Esophagus muscularis mucosa (tissue), 4 donors: ENCODE measurements at regions not wholly inside any gene's neighbourhood (a gene's known extent, or its start where the extent isn't known, plus 50 kb on each side); places are given as distances from the start of the nearest gene placed in this dataset.

Experiments
- DNase-seq: peaks from one replicate; pipeline ENCODE4 v3.0.0-alpha.2; 2017; ENCODE audit errors: extremely low spot score
- H3K27ac ChIP-seq, 4 donors: fragments of 200-600 bp; sonication (generic); replicated peaks in 1 of 4; 1 replicate in 3 of 4; 2 replicates in 1 of 4; pipeline ENCODE4 v1.5.1; 2016 to 2019; ENCODE audit warnings: mild to moderate bottlenecking in 1 of 4
- H3K27me3 ChIP-seq, 4 donors: fragments of 200-600 bp; sonication (generic); one replicate each; pipeline versions ENCODE4 v1.5.1 to v1.6.0; 2016 to 2019
- H3K36me3 ChIP-seq, 4 donors: fragments of 200-600 bp; sonication (generic); one replicate each; pipeline ENCODE4 v1.5.1; 2016 to 2019
- H3K4me1 ChIP-seq, 4 donors: fragments of 200-600 bp; sonication (generic); one replicate each; pipeline ENCODE4 v1.5.1; 2016 to 2019
- H3K4me3 ChIP-seq, 4 donors: fragments of 200-600 bp; sonication (generic); 1 replicate in 2 of 4; 2 replicates in 2 of 4; pipeline ENCODE4 v1.5.1; 2016 to 2019; ENCODE audit warnings: mild to moderate bottlenecking in 4 of 4, moderate library complexity in 1 of 4
- H3K9me3 ChIP-seq, 4 donors: fragments of 200-600 bp; sonication (generic); 1 replicate in 3 of 4; 2 replicates in 1 of 4; pipeline ENCODE4 v1.5.1; 2016 to 2019
- CTCF ChIP-seq, 3 experiments: fragments of 200-600 bp in 2 of 3; fragments of 450-650 bp in 1 of 3; sonication (generic) in 2 of 3; IDR thresholded peaks; one replicate each; pipeline ENCODE4 v1.5.1; 2017 to 2019; ENCODE audit warnings: antibody characterized with exemption in 3 of 3, mild to moderate bottlenecking in 2 of 3, moderate library complexity in 1 of 3
- EP300 ChIP-seq: sonication (generic); formaldehyde crosslinking; IDR thresholded peaks from one replicate; pipeline ENCODE4 v1.6.1; 2017; ENCODE audit warnings: antibody characterized with exemption
- POLR2A ChIP-seq: fragments of 450-650 bp; IDR thresholded peaks from one replicate; pipeline ENCODE4 v1.6.1; 2017; ENCODE audit warnings: antibody characterized with exemption, moderate library complexity, mild to moderate bottlenecking, low read depth
- POLR2AphosphoS5 ChIP-seq, 2 donors: sonication (generic); formaldehyde crosslinking; IDR thresholded peaks; one replicate each; pipeline ENCODE4 v1.6.1; 2017; ENCODE audit warnings: antibody characterized with exemption in 2 of 2
- WGBS: methylation state at CpG from one replicate; pipeline ENCODE4 v1.1.5; 2018; 5-methylcytosine and 5-hydroxymethylcytosine counted together
- intact Hi-C: fragments of 100-400 bp; cut with DNase I; formaldehyde crosslinking; loops from one replicate; pipeline ENCODE4 v1.15.1; 2023

- intact Hi-C loops = no loop called here
- WGBS = 94% methylated on average over 1 of the region's 1 CpG
- H3K36me3 ChIP-seq = no peaks in the 10 kb centered on the region
- no peak overlapping the region for H3K4me3 ChIP-seq
- no peaks in the 10 kb centered on the region for H3K27me3 ChIP-seq
- H3K27ac ChIP-seq = no peak overlapping the region
- TF ChIP-seq POLR2A (no peak), CTCF (IDR thresholded peaks at IDR 0.05) (no peak), POLR2AphosphoS5 (IDR thresholded peaks at IDR 0.05) (no peak), EP300 (no peak)
- no peaks in the 10 kb centered on the region for H3K9me3 ChIP-seq
- no peak for DNase-seq
- no peaks in the 10 kb centered on the region for H3K4me1 ChIP-seq
Observed at GRCh38 chr4:43882470-43882869, 566.1 kb downstream of the KCTD8 start.

- H3K36me3 ChIP-seq = no peaks in the 10 kb centered on the region
- H3K27me3 ChIP-seq = no peaks in the 10 kb centered on the region
- WGBS = 67% methylated on average over 3 of the region's 3 CpGs
- H3K4me3 ChIP-seq = no peak overlapping the region
- no peak overlapping the region for H3K27ac ChIP-seq
- TF ChIP-seq CTCF (IDR thresholded peaks at IDR 0.05) (no peak), POLR2A (no peak), POLR2AphosphoS5 (IDR thresholded peaks at IDR 0.05) (no peak)
- no peaks in the 10 kb centered on the region for H3K9me3 ChIP-seq
- DNase-seq = no peak
- H3K4me1 ChIP-seq = no peaks in the 10 kb centered on the region
- intact Hi-C loops = no loop called here
Observed at GRCh38 chr4:43886196-43886595, 562.4 kb downstream of the KCTD8 start.

- Histone ChIP-seq H3K27me3 (no peaks in the 10 kb centered on the region), H3K4me1 (no peaks in the 10 kb centered on the region), H3K9me3 (no peaks in the 10 kb centered on the region), H3K27ac (no peak overlapping the region), H3K4me3 (no peak overlapping the region), H3K36me3 (no peaks in the 10 kb centered on the region)
- intact Hi-C loops = no loop called here
- TF ChIP-seq EP300 = no peak
- TF ChIP-seq POLR2A = no peak
- no peak for TF ChIP-seq CTCF (IDR thresholded peaks at IDR 0.05)
- no peak for TF ChIP-seq POLR2AphosphoS5 (IDR thresholded peaks at IDR 0.05)
- DNase-seq = no peak
- WGBS = 88% methylated on average over 15 of the region's 15 CpGs
Observed at GRCh38 chr4:43898836-43899235, 549.8 kb downstream of the KCTD8 start.

DNA sequence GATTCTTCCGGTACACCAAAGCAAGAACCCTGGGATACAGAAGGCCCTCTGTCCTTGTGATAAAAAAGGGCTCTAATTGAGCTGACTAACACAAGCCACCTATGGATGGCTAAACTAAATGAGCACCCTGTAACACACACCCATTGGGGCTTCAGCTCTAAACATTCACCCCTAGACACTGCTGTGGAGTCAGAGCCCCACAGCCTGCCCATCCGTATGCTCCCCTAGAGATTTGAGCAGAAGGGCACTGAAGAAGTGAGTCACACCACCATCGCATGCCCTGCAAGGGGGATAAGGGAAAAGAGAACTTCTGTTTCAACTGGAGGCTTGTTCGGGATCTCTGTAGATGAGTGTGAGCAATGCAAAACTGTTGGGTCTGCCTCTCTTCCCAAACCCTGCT lies 545.2 kb downstream of the KCTD8 start:
- WGBS = 87% methylated on average over 3 of the region's 4 CpGs
- H3K9me3 ChIP-seq = no peaks in the 10 kb centered on the region
- no peaks in the 10 kb centered on the region for H3K27me3 ChIP-seq
- TF ChIP-seq POLR2AphosphoS5 (IDR thresholded peaks at IDR 0.05) = no peak
- no peak for TF ChIP-seq EP300
- TF ChIP-seq CTCF (IDR thresholded peaks at IDR 0.05) = no peak
- TF ChIP-seq POLR2A = no peak
- no peaks in the 10 kb centered on the region for H3K36me3 ChIP-seq
- H3K4me3 ChIP-seq = no peak overlapping the region
- peak; percentile 91 for DNase-seq
- H3K4me1 ChIP-seq = no peaks in the 10 kb centered on the region
- intact Hi-C loops = no loop called here
- no peak overlapping the region for H3K27ac ChIP-seq

DNA sequence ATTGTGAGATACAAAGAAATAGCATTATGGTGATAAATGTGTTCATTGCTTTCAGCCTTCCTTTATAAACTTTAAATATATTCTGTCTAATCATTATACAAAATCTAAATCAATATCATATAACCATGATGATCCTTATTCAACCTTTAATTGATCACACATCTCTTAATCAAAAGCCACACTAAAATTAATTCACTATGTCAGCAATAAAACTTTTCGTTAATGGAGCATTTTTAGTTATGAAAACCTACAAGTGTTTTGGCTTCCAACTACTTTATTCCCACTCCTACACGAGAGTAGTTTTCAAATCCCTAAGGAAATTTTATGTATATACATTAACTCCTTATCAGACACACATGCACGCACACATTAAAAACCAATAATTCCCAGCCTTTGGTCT lies 530.2 kb downstream of the KCTD8 start:
- WGBS = 63% methylated on average over 3 of the region's 3 CpGs
- intact Hi-C loops = no loop called here
- DNase-seq = no peak
- Histone ChIP-seq H3K4me1 (no peaks in the 10 kb centered on the region), H3K27ac (no peak overlapping the region), H3K36me3 (no peaks in the 10 kb centered on the region), H3K4me3 (no peak overlapping the region), H3K9me3 (peaks cover 0 to 4% (median 0%) of the 10 kb centered on the region in 4 donors), H3K27me3 (no peaks in the 10 kb centered on the region)
- TF ChIP-seq EP300 = no peak
- no peak for TF ChIP-seq POLR2AphosphoS5 (IDR thresholded peaks at IDR 0.05)
- TF ChIP-seq CTCF (IDR thresholded peaks at IDR 0.05) = no peak
- TF ChIP-seq POLR2A = no peak
